ENCODE measurements at regions not wholly inside any gene's neighbourhood (a gene's known extent, or its start where the extent isn't known, plus 50 kb on each side); places are given as distances from the start of the nearest gene placed in this dataset.
"Not testable (repeated sequence)": the region's sequence is repeated elsewhere in the genome, so short reads cannot be mapped to it uniquely, and the experiment has no call there.

DNA sequence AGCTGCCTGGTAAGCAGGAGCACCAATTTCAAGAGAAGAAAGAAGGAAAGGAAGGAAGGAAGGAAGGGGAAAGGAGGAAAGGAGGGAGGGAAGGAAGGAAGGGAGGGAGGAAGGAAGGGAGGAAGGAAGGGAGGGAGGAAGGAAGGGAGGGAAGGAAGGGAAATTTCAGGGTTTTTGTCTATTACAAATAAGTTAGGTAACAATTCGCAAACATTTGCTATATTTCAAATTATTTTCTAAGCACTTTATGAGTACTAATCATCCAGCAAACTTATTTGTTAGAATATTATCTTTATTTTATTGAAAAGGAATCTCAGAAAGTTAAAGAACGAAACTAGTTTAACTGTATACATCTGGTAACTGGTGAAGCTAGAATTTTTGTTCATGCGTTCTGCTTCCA is 921.7 kb downstream of the TBL1XR1 start:
- TF ChIP-seq GATA1 (IDR thresholded peaks at IDR 0.05; ENCODE audit: low read depth, low read length) = no peak
- TF ChIP-seq POLR2A (IDR thresholded peaks at IDR 0.05; ENCODE audit: low read length) = no peak
- no peak for DNase-seq

DNA sequence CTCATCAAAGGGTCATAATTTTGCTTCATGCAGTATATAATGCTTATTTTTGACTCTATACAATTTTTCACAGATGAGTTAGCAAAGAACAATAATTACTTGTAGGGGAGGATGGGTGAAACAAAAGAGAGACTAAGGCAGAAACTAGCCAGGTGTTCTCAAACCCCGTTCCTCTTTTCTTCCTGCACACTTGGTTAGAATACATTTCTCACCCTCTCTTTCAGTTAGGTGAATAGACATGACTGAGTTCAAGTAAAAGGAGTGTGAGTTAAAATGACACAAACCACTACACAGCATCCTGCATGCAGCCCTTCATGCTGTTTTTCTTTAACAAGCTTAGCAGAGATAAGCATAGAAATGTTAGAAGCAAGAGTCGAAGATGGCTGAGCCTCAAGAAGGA is 922.2 kb downstream of the TBL1XR1 start:
- TF ChIP-seq GATA1 (IDR thresholded peaks at IDR 0.05; ENCODE audit: low read depth, low read length) (no peak), POLR2A (IDR thresholded peaks at IDR 0.05; ENCODE audit: low read length) (no peak)
- DNase-seq = no peak

DNA sequence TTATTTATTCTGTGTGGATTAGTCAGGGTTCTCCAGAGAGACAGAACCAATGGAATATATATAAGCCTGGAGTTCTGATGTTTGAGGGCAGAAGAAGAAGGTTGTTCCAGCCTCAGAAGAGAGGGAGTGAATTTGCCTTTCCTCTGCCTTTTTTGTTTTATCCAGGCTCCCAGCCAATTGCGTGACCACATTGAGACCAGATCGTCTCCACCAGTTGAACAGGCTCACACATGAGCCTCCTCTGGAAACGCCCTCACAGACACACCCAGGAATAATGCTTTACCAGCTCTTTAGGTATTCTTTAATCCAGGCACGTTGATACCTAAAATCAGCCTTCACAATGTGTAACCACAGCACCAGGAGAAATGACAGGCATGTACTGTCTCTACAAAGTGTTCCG is 923.1 kb downstream of the TBL1XR1 start:
- TF ChIP-seq GATA1 (IDR thresholded peaks at IDR 0.05; ENCODE audit: low read depth, low read length) (no peak), POLR2A (IDR thresholded peaks at IDR 0.05; ENCODE audit: low read length) (no peak)

DNA sequence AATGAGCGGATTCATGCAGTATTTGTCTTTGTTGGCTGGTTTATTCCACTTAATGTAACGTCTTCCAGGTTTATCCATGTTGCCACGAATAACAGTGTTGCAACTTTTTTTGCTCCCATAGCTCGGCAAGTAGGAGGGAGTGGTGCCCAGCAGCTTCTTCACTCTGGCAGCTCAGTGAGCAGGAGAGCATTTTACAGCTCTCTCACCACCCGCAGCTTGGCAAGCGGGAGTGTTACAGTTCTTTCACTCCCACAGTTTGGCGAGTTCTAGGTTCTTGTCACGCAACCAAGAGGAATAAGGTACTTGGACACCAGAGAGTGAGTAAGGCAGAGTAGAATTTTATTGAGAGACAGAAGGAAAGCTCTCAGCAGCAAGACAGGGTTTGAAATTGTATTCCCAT is 935.2 kb downstream of the TBL1XR1 start:
- no peak for DNase-seq
- no peak for TF ChIP-seq POLR2A (IDR thresholded peaks at IDR 0.05; ENCODE audit: low read length)
- no peak for TF ChIP-seq GATA1 (IDR thresholded peaks at IDR 0.05; ENCODE audit: low read depth, low read length)

More for the DNA sequence above, 923.1 kb downstream of the TBL1XR1 start:
- DNase-seq = no peak

GRCh38 chr3:176247191-176247590 is 950.1 kb downstream of the TBL1XR1 start:
- TF ChIP-seq GATA1 (IDR thresholded peaks at IDR 0.05; ENCODE audit: low read depth, low read length) = no peak
- no peak for TF ChIP-seq POLR2A (IDR thresholded peaks at IDR 0.05; ENCODE audit: low read length)
- DNase-seq = no peak

GRCh38 chr3:176219970-176220369 is 977.3 kb downstream of the TBL1XR1 start:
- no peak for TF ChIP-seq POLR2A (IDR thresholded peaks at IDR 0.05; ENCODE audit: low read length)
- no peak for TF ChIP-seq GATA1 (IDR thresholded peaks at IDR 0.05; ENCODE audit: low read depth, low read length)
- no peak for DNase-seq

DNA sequence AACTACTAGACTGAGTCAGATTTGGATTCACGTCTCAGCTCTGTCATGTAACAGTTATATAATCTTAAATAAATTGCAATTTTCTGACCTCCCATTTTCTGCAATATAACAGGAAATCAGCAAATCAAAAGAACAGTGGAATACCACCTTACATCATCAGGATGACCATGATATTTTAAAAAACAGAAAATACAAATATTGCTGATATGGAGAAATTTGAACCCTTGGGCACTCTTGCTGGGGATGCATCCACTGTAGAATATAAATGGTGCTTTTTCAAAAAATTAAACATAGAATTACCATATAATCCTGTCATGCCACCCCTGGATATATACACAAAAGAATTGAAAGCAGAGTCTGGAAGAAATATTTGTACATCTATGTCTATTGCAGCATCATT is 982.5 kb downstream of the TBL1XR1 start:
- no peak for DNase-seq
- TF ChIP-seq POLR2A (IDR thresholded peaks at IDR 0.05; ENCODE audit: low read length) = no peak
- no peak for TF ChIP-seq GATA1 (IDR thresholded peaks at IDR 0.05; ENCODE audit: low read depth, low read length)

GRCh38 chr3:176213314-176213713 is 984.0 kb downstream of the TBL1XR1 start:
- not testable (repeated sequence) for DNase-seq

DNA sequence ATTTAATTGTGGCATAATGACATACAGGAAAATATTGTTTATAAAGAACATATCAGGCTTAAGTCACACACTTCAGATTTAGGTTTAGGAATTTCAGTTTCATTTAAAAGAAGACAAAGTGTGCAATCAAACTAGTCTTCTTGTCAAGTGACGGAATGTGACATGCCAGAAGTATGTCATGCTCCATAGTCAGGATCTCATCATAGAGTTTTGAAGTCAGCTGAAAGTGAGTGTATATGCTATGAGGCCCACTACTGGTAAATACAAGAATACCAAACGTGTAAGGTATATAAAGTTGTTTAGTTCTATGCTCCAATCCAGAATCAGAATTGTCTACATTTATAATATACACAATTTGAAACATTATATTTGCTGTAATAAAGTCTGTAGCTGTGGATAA is 988.4 kb downstream of the TBL1XR1 start:
- no peak for DNase-seq
- TF ChIP-seq POLR2A (IDR thresholded peaks at IDR 0.05; ENCODE audit: low read length) (no peak), GATA1 (IDR thresholded peaks at IDR 0.05; ENCODE audit: low read depth, low read length) (no peak)

DNA sequence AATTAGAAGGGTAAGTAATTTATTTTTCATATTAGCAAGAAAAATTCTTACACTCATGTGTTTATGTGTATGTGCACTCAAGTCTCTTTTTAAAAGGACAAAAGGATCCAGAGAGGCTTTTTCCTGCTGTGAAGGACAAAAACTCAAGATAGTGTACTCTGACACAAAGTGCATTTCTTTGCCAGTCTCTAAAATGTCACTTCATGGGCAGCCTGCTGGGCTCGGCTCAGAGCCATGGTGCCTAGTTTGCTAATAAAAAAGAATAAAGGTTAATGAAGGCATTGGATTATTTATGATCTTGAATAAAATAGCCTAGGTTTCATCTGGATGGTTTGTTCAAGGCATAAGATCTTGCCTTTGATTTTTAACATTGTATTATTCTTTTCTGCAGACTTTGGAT is 989.0 kb downstream of the TBL1XR1 start:
- DNase-seq = no peak
- TF ChIP-seq POLR2A (IDR thresholded peaks at IDR 0.05; ENCODE audit: low read length) (no peak), GATA1 (IDR thresholded peaks at IDR 0.05; ENCODE audit: low read depth, low read length) (no peak)

DNA sequence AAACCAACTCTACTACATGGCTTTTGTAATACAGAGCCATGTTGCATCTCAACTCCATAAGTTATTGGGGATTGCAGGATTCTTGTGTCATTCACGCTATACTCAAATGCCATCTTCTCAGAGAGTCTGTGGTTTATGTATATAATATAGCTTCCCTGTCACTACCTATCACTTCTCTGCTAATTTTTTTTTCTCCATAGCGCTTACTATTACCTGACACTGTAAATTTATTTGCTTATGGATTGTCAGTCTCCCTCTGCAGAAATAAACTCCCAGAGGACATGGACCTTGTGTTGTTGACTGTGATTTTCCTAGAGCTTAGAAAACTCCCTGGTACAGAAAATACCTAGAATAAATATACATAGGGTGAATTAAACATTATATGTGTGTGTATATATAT is 990.5 kb downstream of the TBL1XR1 start:
- DNase-seq = no peak
- TF ChIP-seq POLR2A (IDR thresholded peaks at IDR 0.05; ENCODE audit: low read length) (no peak), GATA1 (IDR thresholded peaks at IDR 0.05; ENCODE audit: low read depth, low read length) (no peak)

DNA sequence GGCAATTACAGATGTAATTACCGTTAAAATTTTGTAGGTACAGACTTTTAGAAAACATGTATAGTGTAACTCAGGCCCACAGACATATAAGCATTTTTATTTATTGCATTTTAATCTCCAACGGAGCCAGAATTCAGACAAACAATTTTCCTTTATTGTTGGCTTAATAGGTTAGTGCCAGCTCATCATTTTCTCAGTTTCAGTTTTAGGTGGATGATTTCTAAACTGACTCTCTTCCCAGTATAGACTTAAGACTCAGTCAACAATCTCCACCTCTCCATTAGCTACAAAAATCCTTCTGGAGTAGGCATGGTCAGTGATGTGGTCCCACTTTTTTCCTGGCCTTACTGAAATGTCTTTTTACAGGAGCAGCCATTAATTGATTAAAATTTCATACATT is 994.6 kb downstream of the TBL1XR1 start:
- no peak for TF ChIP-seq GATA1 (IDR thresholded peaks at IDR 0.05; ENCODE audit: low read depth, low read length)
- no peak for TF ChIP-seq POLR2A (IDR thresholded peaks at IDR 0.05; ENCODE audit: low read length)
- DNase-seq = no peak

DNA sequence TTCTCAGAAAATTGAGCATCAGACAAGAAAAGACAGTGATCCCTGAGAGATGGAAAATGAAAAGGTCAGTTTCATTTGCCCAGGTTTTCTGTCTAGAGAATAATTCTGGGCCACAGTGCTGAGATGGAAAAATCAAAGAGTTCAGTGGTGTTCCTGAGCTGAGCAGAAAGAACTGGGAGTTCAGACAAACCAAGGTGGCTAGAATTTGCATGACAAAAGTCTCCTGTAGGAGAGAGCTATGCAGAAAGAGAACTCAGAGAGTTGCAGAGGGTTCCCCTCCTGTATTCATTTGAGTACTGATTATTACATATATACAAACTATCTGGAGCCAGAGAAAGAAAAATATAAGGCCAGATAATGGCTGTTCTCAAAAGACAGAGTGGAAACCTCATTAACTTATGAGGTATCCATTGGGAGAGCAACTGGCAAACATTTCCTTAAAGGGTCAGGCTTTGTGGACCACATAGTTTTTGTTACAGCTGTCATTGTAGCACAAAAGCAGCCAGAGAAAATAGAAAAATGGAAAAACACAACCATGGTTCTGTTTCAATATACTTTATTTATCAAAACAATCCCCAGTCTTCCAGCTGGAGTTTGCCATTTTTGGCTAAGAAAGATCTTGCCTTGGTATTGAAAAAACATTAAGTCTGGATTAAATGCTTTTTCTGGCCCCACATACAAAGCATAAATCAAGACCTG is 1004.1 kb downstream of the TBL1XR1 start:
- TF ChIP-seq GATA1 (IDR thresholded peaks at IDR 0.05; ENCODE audit: low read depth, low read length) (no peak), POLR2A (IDR thresholded peaks at IDR 0.05; ENCODE audit: low read length) (no peak)
- DNase-seq = no peak

- DNase-seq = no peak
- no peak for TF ChIP-seq POLR2A (IDR thresholded peaks at IDR 0.05; ENCODE audit: low read length)
- TF ChIP-seq GATA1 (IDR thresholded peaks at IDR 0.05; ENCODE audit: low read depth, low read length) = no peak
These were observed 1006.5 kb downstream of the TBL1XR1 start for GRCh38 chr3:176190755-176191154.

DNA sequence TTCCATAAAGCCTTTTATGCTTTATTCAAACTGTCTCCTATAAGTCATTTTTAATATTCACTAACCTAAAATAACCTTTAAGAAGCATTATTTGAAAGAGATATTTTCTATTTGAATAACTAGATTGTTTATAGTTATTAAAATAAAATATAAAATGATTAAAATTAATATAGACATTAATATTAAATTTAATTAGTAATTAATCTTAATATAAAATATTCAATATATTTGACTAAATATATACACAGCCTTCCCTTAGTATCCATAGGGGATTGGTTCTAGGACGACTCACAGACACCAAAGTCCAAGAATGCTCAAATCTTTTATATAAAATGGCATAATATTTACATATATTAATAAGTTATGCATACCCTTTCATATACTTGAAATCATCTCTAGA is 1014.1 kb downstream of the TBL1XR1 start:
- TF ChIP-seq GATA1 (IDR thresholded peaks at IDR 0.05; ENCODE audit: low read depth, low read length) (no peak), POLR2A (IDR thresholded peaks at IDR 0.05; ENCODE audit: low read length) (no peak)
- DNase-seq = no peak

DNA sequence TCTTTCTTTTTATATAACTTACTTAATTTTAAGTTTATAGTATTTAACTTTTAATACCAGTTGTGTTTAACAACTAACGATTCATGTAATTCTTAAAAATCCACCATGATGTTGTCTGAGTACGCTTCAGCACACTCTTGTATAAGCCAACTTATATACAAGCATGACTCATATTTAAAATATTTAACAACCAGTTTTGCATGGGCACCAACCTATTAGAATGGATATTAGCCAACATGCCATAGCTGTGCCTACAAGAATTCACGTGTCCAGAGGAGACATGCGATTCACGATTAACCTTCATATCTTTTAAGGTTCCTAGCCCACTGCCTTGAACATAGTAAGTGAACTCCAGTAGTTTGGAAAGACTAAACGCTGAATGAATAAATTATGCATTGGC is 1023.2 kb downstream of the TBL1XR1 start:
- no peak for DNase-seq
- no peak for TF ChIP-seq GATA1 (IDR thresholded peaks at IDR 0.05; ENCODE audit: low read depth, low read length)
- no peak for TF ChIP-seq POLR2A (IDR thresholded peaks at IDR 0.05; ENCODE audit: low read length)

Measured in erythroblast (primary cell).